HG03097 (cell line): ENCODE measurements at regions not wholly inside any gene's neighbourhood (a gene's known extent, or its start where the extent isn't known, plus 50 kb on each side); places are given as distances from the start of the nearest gene placed in this dataset.
"Not testable (repeated sequence)": the region's sequence is repeated elsewhere in the genome, so short reads cannot be mapped to it uniquely, and the experiment has no call there.

Experiments used
- ATAC-seq: cut with Tn5 transposase; IDR thresholded peaks from one replicate; pipeline ENCODE4 v1.9.1; 2021; ENCODE audit not compliant: unreplicated experiment, low FRiP score

DNA sequence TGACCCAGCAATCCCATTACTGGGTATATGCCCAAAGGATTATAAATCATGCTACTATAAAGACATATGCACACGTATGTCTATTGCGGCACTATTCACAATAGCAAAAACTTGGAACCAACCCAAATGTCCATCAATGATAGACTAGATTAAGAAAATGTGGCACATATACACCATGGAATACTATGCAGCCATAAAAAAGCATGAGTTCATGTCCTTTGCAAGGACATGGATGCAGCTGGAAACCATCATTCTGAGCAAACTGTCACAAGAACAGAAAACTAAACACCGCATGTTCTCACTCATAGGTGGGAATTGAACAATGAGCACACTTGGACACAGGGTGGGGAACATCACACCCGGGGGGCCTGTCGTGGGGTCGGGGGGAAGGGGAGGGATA lies 80.1 kb upstream of the TMEM170B start:
- not testable (repeated sequence) for ATAC-seq

DNA sequence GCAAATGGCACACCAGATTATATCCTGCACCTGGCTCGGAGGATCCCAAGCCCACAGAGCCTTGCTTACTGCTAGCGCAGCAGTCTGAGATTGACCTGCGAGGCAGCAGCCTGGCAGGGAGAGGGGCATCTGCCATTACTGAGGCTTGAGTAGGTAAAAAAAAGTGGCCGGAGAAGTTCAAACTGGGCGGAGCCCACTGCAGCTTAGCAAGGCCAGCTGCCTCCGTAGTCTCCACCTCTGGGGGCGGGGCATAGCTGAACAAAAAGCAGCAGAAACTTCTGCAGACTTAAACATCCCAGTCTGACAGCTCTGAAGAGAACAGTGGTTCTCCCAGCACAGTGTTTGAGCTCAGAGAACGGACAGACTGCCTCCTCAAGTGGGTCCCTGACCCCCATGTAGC lies 85.4 kb upstream of the TMEM170B start:
- ATAC-seq = not testable (repeated sequence)

DNA sequence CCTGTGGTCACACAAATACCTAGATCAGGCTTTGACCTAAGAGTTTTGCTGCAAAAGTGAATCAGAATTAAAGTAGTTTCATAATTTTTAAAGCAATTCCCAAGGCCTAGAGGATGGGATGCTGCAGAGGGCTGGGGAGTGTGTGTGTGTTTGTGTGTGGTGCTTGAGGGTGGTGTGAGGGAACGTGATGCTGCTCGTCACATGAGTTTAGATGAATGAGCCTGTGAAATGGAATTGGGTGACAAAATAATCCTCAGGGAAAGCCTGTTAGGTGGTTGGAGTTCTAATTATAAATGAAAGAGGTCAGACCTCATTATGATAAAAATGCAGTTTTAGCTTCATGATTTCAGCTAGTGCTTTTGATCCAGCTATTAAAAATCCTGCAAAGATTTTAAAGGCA lies 87.5 kb upstream of the TMEM170B start:
- no peak for ATAC-seq

DNA sequence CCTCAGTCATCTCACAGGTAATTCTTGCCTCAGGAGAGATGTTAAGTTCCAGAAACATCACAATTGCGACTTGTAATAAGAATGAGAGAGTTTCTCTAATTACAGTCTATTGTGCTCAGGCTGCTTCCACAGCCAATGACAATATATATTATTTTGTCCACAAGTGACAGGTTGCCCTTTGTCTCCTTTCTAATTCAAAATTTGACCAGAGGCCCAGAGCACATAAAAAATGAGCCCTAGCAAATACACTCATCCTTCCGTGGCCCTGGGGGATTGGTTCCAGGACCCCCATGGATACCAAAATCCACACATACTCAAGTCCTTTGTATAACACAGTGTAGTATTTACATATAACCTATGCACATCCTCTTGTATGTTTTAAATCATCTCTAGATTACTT lies 88.1 kb upstream of the TMEM170B start:
- ATAC-seq = no peak

DNA sequence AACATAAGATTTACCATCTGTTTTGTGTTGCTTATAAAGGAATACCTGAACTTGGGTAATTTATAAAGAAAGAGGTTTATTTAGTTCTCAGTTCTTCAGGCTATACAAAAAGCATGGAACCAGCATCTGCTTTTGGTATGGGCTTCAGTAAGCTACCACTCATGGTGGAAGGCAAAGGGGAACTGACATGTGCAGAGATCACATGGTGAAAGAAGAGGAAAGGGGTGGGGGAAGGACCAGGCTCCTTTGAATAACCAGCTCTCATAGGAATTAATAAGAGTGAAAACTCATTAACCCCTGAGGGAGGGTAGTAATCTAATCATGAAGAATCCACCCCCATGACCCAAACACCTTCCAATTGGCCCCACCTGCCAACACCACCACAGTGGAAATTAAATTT lies 89.5 kb upstream of the TMEM170B start:
- no peak for ATAC-seq

DNA sequence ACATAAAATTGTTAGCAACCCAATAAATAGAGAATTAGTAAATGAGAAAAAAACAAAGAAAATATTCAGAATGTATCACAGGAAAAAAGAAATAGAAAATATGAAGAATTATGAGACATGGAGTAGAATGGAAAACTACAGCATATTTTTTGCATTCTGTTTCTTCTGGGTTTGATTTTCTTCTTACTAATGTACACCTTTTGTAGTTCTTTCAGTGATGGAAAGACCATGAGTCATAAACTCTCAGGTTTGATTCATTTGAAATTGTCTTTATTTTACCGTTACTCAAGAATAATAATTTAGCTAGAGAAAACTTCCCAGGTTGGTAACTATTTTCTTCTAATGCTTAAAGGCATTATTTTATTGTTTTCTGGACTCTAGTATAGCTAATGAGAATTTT lies 90.3 kb upstream of the TMEM170B start:
- ATAC-seq = no peak

DNA sequence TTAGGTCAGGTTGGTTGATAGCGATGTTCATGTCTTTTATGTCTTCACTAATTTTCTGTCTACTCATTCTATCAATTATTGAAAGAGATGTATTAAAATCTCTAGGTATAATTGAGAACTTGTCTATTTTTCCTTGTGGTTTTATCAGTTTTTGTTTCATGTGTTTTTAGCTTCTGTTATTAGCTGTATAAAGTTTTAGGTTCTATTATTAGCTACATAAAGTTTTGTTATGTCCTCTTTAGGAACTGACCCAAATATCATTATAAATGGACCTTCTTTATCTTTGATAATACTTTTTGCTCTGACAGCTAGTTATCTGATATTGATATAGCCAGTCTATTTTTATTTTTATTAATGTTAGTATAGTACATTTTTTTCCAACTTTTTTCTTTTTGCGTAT lies 92.4 kb upstream of the TMEM170B start:
- ATAC-seq = no peak

DNA sequence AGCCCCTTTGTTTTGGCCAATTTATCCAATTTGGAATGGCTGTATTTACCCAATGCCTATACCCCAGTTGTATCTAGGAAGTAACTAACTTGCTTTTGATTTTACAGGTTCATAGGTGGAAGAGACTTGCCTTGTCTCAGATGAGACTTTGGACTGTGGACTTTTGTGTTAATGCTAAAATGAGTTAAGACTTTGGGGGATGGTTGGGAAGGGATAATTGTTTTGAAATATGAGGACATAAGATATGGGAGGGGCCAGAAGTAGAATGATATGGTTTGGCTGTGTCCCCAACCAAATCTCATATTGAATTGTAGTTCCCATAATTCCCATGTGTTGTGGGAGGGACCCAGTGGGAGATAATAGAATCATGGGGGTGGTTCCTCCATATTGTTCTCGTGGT lies 94.4 kb upstream of the TMEM170B start:
- not testable (repeated sequence) for ATAC-seq

DNA sequence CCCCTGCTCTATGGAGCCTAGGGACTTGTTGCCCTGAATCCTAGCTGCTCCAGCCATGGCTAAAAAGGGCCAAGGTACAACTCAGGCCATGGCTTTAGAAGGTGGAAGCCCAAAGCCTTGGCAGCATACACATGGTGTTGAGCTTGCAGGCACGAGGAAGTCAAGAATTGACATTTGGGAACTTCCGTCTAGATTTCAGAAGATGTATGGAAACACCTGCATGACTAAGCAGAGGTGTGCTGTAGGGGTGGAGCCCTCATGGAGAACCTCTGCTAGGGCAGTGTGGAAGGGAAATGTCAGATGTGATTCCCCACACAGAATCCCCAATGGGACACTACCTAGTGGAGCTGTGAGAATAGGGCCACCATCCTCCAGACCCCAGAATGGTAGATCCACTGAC lies 95.1 kb upstream of the TMEM170B start:
- no peak for ATAC-seq

DNA sequence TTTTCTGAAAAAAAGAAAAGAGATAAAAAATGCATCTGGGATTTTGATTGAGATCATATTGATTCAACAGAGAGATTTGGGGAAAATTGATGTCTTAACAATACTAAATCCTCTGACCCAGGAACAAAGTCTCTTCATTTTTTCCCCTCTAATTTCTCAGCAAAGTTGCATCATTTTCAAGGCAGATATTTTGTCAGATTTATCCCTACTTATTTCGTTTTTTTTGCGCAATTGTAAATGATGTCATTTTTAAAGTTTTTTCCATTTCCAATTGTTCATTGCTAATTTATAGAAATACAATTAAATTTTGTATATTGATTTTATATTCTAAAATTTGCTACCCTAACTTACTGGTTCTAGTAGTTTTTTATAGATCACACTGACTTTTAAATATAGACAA lies 97.7 kb upstream of the TMEM170B start:
- no peak for ATAC-seq

DNA sequence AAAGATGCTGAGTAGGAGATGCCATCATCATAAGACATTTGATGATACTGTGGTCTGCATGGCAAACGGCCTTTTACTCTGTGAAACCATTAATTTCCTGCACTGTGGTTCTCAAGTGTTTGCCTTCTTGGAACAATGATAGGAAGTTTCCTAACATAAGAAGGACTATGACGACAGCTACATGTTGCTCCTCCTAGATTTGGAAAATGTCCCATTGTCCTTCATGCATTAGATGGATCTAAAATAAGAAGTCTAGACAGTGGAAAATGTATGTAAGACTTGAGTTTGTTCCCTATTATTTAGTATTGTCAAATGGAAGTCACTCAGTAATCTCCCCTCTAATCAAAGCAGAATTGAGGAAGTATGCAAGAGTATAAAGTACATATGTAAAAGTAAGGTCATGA lies 98.5 kb upstream of the TMEM170B start:
- no peak for ATAC-seq

DNA sequence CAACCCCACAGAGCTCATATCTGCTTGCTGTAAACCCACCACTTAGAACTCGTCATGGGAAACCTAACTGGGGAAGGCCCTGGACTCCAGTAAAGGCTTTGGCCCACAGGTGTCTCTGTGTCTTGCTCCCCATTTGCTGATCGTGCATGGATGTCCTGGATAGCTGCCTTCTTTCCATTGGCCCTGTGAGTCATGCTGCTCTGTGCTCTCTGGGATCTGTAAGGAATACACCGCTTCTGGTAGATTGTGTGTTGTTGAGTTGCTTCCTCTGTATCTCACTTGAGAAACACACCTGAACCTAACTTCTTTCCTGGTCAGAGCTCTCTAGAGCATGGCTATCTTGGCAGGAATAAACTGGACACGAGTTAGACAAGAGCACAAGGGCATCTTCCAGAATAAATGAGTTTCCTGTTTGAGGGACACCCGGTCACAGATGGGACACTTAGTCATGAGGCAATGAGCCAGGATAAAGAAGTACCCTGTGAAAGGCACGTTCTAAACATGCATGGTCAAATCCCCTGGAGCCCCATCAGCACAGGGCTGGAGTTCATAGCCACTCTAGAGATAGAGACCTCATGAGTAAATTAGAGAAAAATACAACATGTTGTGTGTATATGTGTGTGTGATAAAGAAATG lies 99.6 kb upstream of the TMEM170B start:
- no peak for ATAC-seq

DNA sequence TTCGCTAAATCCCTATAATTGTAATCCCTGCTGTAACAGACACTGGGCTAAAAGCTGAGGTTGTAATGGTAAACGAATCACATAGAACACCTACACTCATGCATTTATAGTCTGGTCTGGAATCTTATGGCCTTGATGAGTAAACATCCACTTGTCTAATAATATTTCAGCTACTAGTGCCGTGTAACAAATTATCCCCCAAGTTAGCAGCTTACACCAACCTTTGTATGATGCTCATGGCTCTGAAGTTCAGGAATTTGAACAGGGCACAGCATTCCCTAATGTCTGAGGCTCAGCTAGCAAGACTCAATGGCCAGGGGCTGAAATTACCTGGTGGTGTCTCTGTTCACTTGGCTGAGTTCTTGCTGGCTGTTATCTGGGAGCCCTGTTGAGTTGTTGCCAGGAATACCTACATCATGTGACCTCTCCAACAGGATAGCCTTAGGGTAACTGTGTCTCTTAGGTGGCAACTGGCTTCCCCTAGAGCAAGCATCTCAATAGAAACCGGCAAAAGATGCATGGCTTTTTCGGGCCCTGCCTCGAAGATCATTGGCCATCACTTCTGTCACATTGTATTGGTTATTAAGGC lies 100.9 kb upstream of the TMEM170B start:
- ATAC-seq = no peak

DNA sequence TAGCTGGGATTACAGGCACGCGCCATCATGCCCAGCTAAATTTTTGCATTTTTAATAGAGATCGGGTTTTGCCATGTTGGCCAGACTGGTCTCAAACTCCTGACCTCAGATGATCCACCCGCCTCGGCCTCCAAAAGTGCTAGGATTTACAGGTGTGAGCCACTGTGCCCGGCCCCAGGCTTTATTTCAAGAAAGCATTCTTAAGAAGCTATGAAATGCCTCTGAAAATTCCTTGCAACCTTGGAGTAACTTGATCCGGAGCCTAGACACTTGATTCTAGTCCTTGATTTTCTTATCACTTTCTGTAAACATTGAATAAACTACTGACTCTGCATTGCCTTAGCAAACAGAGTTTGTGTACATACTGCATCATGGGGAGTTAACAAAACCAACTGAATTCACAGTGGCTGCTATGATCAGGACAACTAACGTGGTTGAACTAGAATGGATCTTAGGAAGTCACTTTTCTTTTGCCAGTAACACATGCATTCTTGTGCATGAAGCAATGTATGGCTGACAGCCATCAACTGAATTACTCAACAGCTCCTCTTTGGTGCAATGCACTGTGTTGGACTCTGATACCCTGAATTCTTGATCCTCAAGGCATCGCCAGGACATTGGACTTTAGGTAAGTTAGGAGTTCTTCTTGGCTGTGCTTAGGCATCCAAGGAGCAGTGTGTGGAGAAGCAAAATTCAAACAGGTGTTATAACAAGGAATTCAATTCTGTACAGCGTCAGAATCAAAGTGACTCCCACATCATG lies 102.8 kb upstream of the TMEM170B start:
- ATAC-seq = no peak

DNA sequence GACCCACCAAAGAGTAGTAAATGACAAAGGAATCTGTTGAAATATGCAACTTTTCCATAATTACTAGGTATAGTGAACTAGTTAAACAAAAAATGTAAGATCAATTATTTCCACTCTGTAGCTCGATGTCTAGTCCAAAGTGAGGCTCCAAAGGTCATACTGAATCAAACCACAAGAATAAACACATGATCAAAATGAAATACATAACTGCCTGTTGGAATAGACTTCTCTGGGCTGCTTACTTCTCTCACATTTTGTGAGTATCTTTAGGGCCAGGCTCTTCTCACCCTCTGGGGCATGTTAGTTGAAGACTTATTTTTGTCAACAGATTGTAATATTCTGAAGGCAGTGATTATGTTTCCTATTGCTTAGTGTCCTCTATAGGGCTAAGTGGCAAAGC lies 103.7 kb upstream of the TMEM170B start:
- no peak for ATAC-seq

DNA sequence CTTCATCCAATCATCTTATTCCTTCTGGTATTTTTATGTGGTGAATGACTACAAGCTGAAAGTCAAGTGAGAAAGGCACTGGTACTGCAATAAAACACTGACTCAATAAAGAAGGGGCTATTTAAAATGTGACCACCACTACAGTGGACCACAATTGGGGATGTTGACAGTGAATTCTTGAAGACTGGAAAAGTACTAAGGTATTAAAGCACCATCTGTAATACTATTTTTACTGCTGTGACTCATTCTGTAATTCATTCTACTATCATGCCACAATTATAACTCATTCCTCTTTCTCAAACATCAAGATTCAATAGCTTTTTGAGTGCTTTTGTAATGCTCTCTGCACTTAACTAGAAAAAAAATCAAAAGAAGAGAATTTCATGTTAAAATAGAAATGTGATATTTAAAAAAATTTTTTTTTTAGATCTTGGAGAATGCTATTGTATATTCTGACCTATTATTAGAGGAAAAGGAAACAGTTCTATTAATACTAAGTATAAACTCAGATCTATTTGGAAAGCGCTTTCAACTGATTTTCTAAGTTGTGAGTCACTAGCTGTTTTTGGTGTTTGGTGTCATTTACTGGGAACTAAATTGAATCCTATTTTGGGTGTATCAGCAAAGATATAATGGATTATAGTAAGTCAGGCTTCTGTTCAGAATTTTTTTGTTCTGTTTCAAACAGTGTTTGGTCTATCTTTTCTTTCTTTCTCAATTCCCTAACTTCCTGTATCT lies 104.7 kb upstream of the TMEM170B start:
- no peak for ATAC-seq

DNA sequence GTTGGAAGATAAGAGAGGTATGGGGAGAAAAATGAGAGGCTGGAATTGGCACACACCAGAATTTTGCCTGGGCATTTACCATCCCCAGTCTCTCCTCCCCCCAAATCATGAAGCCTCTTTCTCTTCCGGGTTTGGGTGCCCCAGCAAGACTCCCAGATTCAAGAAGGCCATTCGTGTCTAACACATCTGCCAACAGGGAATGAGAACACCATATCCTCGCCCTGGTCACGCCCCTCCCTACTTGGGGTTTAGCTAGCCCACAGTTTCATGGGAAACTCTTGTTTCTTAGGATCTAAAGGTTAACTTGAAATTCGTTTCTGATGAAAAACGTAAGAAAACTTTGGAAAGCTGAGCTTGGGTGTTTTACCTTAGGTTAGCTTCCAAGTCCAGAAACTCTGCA lies 105.5 kb upstream of the TMEM170B start:
- ATAC-seq = no peak

DNA sequence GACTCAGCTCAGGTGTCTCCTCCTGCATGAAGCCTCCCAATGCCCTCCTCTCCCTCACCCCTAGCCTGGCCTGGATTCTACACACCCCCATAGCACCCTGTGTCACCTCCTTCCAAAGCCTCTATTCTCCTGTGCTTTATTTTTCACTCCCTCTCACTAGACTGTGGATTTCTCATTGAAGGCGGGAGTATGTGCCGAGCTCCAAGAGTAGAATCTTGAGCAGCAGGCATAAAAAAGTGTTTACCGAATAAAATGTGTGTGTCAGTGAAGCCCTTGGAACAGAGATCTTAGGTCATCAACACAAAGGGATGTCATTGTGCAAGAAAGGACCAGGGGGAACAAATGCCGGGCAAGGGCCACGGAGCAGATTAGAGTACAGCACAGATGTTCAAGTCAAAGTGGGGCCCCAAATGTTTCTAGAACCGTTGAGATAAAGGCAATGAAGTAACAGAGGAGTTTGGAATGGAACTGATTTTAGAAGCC lies 106.1 kb upstream of the TMEM170B start:
- ATAC-seq = no peak

DNA sequence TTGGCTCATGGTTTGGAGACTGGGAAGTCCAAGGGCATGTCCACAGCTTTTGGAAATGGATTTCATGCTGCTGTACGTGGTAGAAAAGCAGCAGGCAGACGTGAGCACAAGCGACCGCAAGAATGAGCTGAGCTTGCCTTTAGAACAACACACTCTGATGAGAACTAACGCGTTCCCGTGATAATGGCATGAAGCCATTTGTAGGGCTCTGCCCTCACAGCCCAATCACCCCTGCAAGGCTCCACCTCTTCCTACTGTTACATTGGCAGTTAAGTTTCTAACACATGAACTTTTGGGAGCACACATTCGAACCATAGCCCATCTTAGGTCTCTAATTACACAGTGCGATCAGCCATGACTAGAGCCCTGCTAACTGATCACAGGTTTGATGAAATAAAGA lies 107.5 kb upstream of the TMEM170B start:
- no peak for ATAC-seq

DNA sequence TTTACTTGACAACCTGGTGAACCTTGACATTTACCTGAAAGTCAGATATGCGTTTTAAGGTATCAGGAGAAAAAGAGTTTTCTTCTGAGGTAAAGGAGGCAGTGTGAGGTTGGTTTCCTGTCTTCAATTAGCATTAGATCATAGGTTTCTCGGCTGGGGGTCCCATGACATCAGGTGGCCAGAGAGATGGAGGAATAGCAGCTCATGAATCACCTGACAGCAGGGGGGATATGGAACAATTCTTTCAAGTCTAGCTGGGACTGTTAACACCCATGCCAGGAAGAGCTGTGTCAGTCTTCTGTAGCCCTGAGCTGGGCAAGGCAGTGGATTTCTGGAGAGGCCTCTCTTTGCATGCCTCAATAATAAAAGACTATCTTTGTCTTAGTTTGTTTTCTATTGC lies 108.0 kb upstream of the TMEM170B start:
- ATAC-seq = peak; percentile 23

DNA sequence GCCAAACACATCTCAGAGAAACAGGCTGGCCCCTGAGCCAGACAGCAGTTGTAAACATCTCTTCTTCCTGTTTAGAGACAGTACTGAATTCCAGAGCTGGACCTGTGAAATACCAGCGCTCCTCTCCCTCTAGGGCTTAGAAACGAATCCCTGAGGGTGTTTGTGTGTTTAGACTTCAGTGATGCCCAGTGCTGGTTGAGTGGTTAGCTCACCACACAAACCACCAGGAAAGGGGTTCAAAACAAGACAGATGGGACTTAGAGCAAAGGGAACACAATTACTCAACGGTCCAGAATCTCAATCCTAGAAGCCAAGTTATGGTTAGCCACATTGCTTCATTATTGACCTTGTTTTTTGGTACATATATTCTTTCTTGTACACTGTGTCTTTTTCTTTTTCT lies 108.7 kb upstream of the TMEM170B start:
- peak; percentile 69 for ATAC-seq
